HG03575 (cell line): ENCODE measurements at regions not wholly inside any gene's neighbourhood (a gene's known extent, or its start where the extent isn't known, plus 50 kb on each side); places are given as distances from the start of the nearest gene placed in this dataset.

Experiments
- ATAC-seq: cut with Tn5 transposase; IDR thresholded peaks from one replicate; pipeline ENCODE4 v1.9.1; 2021; ENCODE audit not compliant: unreplicated experiment, insufficient number of reproducible peaks, low FRiP score; ENCODE audit errors: extremely low read depth

DNA sequence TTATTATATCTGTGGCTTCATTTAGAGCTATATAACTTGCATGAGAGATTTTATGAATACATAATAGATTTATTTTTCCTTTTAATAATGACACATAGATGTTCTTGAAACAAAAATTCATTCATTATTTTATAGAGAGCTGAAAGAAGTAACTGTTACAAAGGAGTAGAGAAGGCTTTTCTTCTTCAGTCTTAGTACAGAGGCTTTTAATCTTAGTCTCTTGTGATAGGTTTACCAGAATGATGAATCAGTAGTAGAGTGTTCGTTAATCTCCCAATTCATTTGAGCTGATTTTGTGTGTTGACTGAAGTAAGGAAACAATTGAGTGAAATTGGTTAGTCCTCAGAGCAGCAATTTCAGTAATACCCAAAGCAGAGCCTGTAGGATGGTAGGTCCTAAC, 1284.1 kb upstream of the ACO1 start:
- ATAC-seq, result no peak

DNA sequence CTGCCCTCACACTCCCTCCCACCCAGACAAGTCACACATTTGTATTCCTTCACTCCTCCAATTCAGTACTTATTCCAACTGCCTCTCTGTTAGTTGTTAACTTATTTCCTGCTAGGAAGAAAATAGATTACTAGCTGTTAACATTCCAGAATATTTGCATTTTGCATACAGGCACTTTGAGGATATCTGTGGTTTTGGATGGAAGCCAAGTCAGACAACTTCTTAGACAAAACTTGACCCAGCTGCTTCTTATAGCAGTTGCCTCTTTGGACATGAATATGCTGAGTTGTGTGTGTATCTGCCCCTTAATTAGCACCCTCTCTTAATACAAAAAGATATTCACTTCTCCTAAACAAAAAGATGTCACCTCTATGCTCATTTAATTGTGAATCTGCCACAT, 1280.6 kb upstream of the ACO1 start:
- ATAC-seq, result no peak

DNA sequence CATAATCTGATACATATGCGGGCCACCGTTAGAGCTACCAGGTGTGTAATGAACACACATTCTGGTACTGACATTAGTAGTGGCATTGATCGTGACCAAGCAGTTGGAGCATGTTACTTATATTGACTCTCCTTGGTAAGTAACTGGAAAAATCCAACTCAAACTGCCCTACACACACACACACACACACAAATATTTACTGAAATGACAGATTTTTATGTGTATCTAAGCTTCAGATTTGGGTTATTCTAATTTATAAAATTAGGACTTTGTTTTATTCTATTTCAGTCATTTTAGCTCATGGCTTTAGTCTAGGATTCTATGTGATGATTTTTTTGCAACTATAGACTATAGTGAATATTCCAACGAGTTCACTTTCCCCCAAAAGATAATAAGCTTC, 1280.2 kb upstream of the ACO1 start:
- ATAC-seq, result no peak

DNA sequence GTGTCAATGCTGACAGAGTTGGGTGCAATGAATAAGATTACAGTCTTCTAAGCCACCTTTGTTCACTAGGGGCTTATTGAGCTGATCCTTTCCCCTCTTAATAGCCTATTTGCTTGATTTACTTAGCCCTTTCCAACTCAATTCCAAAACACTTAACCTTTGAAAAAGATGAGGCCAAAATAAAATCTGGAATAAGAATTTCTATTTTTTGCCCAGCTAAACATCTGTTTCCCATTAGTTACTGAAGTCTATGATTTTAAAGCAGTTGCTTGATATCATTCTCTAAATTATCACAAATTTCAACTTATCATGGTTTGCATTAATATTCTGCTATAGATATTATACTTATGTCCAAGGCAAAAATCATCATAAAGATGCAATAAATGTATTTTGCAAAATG, 1272.0 kb upstream of the ACO1 start:
- ATAC-seq, result no peak

DNA sequence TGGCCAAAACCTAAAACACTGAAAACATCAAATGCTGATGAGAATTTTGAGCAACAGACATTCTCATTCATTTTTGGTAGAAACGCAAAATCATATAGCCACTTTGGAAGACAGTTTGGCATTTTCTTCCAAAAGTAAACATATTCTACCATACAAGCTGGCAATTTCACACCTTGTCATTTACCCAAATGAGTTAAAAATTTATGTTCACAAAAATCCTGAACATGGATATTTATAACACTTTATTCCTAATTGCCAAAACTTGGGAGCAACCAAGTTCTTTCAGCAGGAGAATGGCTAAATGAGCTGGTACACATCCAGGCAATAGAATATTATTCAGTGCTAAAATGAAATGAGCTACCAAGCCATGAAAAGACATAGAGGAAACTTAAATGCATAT, 1270.1 kb upstream of the ACO1 start:
- ATAC-seq, result no peak

DNA sequence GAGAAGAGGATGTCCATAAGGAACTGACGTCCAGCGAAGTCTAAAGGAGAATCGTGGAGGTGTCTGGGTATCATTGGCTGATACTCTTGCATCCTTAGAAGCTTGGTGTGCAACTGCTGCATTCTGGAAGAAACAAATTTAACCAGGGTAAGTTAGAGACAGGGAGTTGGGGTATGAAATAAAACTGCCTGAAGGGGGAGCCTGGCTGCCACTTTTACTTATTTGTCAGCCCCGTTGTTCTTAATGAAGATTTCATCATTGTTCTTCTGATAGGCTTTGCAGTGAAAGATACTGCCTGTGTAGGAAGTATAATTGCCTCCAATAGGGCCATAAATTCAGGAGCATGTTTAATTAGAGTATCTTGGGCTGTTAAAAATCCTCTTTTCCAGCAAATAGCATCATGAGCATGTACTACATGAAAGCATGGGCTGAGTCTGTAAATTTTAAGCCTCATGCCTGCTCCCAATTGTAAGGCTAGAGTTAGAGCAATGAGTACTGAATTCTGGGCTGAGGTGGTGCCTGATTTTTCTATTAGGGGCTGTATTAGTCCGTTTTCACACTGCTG, 1264.5 kb upstream of the ACO1 start:
- peak; percentile 79 for ATAC-seq

DNA sequence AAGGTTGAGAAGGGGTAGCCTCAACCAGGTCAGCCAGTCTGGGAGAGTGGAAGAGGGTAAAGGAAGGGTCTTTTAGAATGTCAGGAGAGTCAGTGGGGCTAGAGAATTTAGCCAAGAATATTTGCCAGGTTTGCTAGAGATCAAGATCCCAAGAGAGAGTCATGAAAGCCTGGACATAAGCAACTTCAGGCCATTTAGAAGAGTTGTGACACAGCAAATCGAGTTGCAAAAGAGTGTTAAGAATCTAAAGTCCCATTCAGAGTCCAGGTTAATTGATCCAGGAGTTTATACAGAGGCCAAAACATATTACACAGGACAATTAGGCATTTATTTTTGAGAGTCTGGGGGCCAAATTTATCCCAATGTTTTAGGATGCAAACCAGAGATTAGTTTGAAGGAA, 1260.1 kb upstream of the ACO1 start:
- no peak for ATAC-seq

DNA sequence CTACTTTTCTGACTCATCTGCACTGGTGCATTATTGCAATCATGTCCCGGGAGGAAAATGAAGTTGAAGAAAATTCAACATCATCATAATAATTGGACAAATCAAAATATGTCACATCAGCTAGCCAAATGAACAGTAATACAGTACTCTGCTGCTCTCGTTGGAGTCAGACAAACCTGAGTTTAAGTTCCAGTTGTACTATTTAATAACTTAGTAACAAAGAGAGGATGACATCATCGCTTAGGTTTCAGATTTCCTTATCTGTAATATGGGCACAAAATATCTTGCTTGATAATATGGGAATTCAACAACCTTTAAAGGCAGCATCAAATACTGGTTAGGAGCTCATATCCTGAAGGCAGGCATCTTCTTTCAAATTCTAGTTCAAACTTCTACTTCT, 1248.9 kb upstream of the ACO1 start:
- ATAC-seq, result no peak

DNA sequence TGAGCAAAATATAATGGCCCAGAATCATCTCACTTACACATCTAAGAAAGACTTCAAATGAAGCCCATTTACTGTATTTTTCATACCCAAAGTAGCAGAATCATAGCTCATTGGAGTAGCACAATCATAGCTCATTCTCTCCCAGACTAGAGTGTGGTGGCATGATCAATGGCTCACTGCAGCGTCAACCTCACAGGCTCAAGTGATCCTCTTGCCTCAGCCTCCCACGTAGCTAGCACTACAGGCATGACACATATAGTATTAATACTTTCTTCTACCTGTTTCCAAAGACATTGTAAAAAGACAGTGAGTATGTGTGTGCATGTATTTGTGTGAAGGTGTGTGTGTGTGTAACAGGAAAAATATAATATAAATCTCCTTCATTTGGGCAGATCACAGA, 1247.9 kb upstream of the ACO1 start:
- ATAC-seq, result no peak

DNA sequence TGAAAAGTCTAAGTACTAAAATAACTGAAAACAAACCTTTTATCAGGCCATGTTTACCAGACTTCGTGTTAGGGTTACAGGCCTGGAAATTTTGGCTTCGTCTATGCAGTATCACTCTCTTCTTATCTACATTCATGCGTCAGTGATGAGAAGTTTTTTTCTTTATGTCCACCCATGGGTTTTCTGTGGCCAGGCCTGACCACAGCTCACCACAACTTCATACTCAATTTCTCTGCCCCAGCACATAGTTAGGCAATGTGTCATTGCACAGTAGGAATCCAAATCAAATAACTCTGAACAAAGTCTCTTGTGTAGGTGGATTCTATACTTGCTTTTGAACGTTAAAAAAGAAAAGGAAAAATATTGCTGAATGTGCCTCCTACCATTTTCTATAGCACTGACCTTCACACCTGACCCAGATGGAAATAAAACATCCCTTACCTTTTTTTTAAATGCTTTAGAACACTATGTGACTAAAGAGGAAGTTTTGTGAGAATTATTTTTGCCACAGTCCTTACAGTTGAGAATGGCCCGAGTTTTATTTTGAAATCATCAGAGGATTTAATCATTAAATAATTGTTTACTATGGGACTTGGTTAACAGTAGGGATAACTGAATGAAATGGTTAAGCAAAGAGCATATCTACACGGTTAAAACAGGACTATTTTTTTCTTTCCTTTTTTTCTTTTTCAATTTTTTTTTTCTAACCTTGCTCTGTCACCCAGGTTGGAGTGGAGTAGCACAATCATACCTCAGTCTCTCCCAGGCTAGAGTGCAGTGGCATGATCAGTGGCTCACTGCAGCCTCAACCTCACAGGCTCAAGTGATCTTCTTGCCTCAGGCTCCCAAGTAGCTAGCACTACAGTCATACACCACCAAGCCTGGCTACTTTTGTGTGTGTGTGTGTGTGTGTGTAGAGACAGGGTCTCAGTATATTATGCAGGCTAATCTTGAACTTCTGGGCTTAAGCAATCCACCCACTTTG, 1247.0 kb upstream of the ACO1 start:
- no peak for ATAC-seq

DNA sequence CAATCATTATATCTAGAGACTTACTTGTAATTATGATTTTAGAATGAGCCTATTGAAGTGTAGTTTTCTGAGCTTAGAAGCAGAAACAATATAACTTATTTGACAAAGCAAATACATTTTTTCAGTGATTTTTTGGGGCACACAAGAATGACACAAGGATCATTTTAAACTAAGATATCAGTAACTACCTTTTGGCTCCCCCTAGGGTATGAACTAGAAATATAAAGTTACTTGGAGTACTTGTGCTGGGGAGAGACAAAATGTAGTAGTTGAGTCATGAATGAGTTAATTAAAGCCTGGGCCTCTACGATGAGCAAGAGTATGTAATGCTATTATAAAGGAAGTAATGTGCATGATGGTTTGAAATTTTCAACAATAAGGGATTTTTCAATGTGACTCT, 1244.1 kb upstream of the ACO1 start:
- no peak for ATAC-seq

DNA sequence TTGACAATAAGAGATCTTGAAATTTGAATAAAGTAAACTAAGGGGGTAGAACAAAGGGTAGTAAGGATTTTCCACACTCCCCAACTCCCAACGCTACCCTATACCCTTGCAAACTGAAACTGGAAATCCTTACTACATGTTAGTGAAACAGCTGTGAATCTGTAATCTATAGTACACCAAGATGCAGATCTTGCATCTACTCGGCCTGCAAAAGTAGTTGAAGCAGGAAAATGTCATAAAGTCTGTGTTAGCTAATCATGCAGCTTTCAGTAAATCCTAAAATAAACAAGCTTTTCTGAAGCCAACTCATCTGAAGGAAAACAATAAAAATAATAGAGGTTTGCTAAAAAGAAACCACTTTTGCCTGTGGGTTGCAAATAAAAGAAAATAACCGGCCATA, 1242.0 kb upstream of the ACO1 start:
- ATAC-seq, result no peak

DNA sequence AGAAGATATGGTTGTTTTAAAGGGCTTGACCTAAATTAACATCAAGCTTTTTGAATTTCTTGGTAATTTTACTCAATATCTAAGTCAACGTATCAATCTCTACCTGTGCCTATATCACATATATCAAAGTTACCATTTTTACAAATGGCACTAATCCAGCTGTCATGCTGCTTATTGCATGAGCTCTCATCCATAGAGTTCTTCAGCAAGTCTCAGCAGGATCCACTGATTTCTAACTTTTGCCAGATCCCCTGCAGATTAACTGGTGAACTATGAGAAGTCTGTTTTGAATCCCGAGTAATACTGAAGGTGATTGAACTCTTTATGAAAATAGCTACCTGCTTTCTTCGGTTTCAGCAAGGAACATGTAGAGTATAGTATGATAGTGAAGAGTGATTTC, 1239.8 kb upstream of the ACO1 start:
- ATAC-seq, result no peak

DNA sequence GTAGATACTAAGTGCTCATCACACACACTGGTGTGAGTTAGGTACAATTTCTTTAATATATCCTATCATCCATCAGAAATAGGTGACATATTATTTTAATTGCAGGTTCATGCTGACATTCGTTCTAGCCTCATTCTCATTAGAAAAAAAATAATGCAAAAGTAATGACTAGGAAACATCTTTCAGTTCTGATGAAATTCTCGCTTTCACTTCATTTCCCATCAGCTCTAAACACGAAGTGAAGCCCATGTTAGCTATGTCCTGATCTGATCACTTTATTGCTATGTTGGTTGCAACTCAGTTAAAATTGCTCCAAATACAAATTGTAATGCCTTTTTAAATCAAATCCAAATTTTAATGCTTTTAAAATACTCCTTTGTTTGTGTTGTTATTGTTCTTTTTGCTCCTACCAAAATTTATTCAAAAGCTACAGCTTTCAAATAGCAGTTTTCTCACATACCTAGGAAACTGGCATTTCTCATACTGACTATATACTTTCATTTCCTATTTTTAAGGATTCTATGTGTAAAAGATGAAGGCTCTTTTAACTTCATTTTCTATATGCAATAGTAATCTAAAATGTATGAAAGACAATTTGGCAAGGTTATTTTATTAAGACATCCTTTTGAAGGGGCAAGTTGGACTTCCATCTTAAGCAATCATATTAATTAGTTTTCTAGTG, 1237.8 kb upstream of the ACO1 start:
- peak; percentile 93 for ATAC-seq

DNA sequence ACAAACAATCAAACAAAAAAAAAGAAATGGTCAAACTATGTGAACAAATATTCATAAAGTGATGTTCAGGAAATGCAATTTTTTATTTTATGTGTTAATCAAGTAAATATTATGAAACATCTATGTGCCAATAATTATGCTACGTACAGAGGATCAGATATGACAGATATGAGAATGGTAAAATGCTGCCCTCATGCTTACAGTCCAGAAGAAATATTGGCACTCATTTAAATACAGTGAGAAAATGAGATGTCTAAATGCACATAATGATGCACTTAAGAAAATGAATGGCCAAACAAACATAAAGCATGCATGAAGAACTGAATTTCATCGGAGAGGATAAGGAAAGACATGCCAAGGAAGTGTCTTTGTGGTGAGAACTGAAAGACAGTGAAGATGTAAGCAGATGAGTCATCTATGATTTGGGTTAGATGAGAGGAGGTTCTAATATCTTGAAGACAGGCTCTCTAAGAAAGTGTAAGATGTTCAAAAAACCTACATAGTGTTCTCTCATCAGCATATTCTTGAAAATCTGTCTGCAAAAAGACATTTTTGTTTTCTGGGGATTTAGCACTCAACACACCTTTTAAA, 1231.1 kb upstream of the ACO1 start:
- peak; percentile 82 for ATAC-seq

DNA sequence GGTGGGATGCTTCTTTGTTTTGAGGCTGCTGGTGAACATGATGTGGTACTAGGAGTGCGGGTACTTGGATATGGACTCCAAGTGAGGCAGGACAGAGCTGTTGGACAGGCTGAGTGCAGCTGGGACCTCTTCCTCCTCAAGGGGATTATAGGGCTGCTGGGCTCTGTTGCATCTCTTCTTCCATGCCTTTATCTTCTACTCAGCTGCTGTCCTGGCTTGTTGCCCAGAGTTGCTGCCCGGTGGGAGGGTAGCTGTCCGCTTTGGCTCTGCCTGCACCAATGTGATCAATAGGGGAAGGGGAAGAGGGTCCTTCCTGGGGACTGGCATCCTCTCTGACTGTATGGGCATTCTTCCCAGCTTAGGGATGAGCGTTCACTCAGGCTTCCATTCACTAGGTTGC, 1217.9 kb upstream of the ACO1 start:
- no peak for ATAC-seq

DNA sequence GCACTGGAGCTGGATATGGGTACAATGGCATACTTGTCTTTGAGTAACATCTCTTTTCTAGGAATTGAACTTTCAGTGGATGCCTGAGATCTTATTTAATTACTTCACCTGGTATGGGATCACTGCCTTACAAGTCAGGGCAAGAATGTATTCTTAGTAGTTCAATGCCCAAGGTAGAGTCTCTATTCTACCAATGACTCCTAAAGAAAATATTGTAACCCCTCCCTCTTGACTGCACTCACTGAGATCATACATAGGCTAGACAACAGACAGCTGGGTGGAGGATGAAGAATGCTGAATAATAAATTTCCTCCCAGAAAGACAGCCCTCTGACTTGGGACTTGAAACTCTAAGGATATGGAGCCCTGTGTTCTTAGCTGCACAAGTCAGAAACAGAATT, 1216.3 kb upstream of the ACO1 start:
- no peak for ATAC-seq

DNA sequence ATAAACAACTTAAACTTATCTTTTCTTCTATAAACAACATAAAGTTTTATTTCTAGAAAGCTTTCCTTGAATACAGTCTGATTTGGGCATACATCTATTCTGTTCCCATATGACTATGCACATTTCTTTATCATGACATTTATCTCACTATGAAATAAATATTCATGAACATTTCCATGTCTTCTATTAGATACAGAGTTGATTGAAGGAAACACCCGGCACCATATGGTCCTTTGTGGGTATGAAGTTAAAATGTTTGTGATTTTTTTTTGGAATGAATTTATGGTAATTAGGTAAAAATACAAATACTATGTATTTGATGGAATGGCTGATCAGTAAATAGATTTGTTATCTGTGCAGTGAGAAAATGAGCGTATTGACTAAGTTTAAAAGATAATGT, 1209.8 kb upstream of the ACO1 start:
- no peak for ATAC-seq

DNA sequence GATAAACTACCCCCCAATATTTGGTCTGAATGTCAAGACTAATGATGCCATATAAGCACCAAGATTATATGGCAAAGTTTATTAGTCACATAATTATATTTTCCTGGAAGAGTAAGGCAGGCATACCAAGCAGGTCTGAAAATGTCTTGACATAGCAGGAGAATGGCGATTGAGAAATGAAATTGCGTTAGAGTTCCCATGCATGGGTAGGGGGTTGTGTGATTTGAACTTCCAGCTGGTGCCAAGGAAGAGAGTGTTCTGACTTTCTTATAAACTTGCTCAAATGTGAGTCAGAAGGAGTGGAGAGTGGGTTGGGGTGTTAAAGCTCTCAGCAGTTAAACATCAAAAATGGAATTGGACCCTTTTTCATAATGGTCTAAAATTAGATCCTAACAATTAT, 1200.6 kb upstream of the ACO1 start:
- no peak for ATAC-seq

DNA sequence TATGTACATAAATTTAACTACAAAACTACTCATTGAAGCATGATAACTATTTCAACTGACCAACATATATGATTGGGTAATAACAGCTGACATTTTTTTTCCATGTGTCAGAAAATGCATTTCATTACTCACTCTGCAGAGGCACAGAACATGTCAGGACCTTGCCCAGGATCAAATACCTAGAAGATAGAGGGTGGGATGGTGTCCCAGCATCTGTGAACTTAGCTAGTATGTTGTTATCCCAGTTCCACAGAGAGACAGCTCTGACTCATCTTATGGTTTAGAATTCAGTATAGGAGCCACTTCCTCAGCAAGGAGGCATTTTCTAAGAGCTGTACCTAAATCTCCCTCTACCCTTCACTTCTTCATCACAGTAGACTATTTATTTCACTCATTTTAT, 1198.6 kb upstream of the ACO1 start:
- ATAC-seq, result no peak
